Stimulated activated effector memory CD8-positive, alpha-beta T cell treated with anti-CD3 and anti-CD28 coated beads, Interleukin-12 subunit alpha, Interleukin-12 subunit beta, amount 100 ng/mL, for 72 hours (primary cell): ENCODE measurements at regions not wholly inside any gene's neighbourhood (a gene's known extent, or its start where the extent isn't known, plus 50 kb on each side); places are given as distances from the start of the nearest gene placed in this dataset.

Experiments used
- ATAC-seq: fragments of 150-1000 bp; cut with Tn5 transposase; 2 replicates; pipeline ENCODE4 v1.10.0; 2021
- DNase-seq, 2 donors: peaks; one replicate each; pipeline ENCODE4 v3.0.0; 2021 to 2022; ENCODE audit warnings: low spot score in 2 of 2
- H3K27ac Mint-ChIP-seq: one replicate; pipeline ENCODE4 v1.8.0; 2022; ENCODE audit warnings: mild to moderate bottlenecking, mixed read lengths
- H3K36me3 Mint-ChIP-seq: one replicate; pipeline ENCODE4 v1.8.0; 2022; ENCODE audit warnings: mild to moderate bottlenecking, mixed read lengths
- H3K4me1 Mint-ChIP-seq: one replicate; pipeline ENCODE4 v1.8.0; 2022; ENCODE audit warnings: mixed read lengths
- H3K4me3 Mint-ChIP-seq: one replicate; pipeline ENCODE4 v1.8.0; 2022; ENCODE audit warnings: mild to moderate bottlenecking, mixed read lengths
- H3K9me3 Mint-ChIP-seq: one replicate; pipeline ENCODE4 v1.8.0; 2022; ENCODE audit warnings: mixed read lengths

DNA sequence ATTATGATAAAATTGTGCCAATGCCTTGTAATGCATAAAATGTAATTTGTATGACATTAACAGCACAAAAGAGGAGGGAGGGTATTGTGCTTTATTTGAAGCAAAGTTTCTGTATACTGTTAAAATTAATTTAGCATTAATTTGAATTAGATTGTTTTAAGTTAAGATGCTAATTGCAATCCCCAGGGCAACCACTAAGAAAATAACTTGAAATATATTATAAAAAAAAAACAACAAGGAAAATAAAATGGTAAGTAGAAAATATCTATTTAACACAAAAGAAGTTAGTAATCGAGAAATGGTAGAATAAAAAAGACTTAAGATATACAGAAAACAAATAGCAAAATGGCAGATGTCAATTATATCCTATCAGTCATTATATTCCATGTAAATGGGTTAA, 131.4 kb upstream of the KAZN start:
- peaks cover 2% of the 10 kb centered on the region for H3K9me3 Mint-ChIP-seq
- no peak for ATAC-seq
- no peaks in the 10 kb centered on the region for H3K4me1 Mint-ChIP-seq
- no peaks in the 10 kb centered on the region for H3K36me3 Mint-ChIP-seq
- DNase-seq: no peak
- no peak overlapping the region for H3K4me3 Mint-ChIP-seq
- H3K27ac Mint-ChIP-seq: no peak overlapping the region

DNA sequence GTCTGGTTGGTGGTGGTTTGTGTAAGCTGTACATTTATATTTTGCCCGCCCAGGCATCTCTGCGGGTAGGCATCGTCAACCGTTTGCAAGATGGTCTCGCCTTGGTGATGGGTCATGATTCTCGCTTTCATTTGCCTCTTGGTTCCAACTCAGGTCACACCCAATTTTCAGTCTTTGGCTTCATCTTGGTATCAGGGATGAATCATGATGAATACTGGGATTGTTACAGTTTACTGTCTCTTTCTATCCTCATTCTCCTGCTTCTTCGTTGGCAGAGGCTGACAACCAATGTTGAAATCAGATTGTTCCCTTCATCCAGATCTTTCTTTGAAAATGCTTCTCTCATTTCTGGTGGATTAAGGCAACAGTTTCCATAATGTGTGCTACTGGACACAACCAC, 129.7 kb upstream of the KAZN start:
- ATAC-seq (no peak), DNase-seq (no peak)
- Mint-ChIP-seq H3K9me3 (peaks cover 2% of the 10 kb centered on the region), H3K36me3 (no peaks in the 10 kb centered on the region), H3K27ac (no peak overlapping the region), H3K4me1 (no peaks in the 10 kb centered on the region), H3K4me3 (no peak overlapping the region)

DNA sequence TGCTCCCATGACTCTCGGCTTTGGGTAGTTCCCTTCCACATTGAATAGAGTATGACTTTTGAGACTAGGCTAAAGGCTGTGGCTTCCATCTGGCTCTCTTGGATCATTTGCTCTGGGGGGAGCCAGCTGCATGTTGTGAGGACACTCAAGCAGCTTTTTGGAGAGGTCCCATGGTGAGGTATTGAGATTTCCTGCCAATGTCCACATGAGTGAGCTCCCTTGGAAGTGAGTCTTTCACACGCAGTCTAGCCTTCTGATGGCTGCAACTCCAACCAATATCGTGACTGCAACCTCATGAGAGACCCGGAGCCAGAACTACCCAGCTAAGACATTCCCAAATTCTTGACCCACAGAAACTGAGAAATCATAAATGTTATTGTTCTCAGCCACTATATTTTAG, 127.7 kb upstream of the KAZN start:
- Mint-ChIP-seq H3K4me1 (no peaks in the 10 kb centered on the region), H3K9me3 (peaks cover 7% of the 10 kb centered on the region), H3K4me3 (no peak overlapping the region), H3K36me3 (no peaks in the 10 kb centered on the region), H3K27ac (no peak overlapping the region)
- no peak for DNase-seq
- no peak for ATAC-seq

DNA sequence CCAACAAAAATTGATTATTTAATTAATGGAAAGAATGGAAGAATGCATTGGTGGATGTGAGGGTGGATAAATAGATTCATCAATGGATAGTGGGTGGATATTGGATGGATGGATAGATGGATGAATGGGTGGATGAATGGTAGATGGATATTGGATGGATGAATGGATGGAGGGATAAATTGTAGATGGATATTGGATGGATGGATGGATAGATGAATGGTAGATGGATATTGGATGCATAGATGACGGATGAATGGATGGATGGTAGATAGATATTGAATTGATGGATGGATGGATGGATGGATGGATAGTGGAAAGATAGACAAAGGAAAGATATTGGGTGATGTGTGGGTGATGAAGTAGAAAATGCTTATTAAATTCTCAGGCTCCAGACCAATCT, 123.6 kb upstream of the KAZN start:
- ATAC-seq (no peak), DNase-seq (no peak)
- peaks cover 7% of the 10 kb centered on the region for H3K9me3 Mint-ChIP-seq
- no peak overlapping the region for H3K27ac Mint-ChIP-seq
- H3K36me3 Mint-ChIP-seq: no peaks in the 10 kb centered on the region
- no peaks in the 10 kb centered on the region for H3K4me1 Mint-ChIP-seq
- no peak overlapping the region for H3K4me3 Mint-ChIP-seq

- Mint-ChIP-seq H3K4me3 (no peak overlapping the region), H3K4me1 (no peaks in the 10 kb centered on the region), H3K36me3 (no peaks in the 10 kb centered on the region), H3K27ac (no peak overlapping the region), H3K9me3 (peaks cover 7% of the 10 kb centered on the region)
- DNase-seq: no peak
- no peak for ATAC-seq
Observed at GRCh38 chr1:14476170-14476955, 122.1 kb upstream of the KAZN start.

DNA sequence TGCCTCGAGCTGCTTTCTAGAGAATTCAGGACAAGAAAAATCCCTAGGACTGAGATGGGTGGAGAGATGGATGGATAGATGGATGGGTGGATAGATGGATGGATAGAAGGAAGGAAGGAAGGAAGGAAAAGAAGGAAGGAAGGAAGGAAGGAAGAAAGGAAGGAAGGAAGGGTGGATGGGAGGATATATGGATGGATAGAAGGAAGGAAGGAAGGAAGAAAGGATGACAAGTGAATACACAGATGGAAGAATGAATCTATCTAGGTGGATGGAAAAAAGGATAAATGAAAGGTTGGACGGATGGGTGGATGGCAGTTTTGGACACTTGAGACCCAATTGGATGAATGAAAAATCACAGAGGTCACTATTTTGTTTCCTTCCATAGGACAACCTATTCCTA, 120.4 kb upstream of the KAZN start:
- no peaks in the 10 kb centered on the region for H3K36me3 Mint-ChIP-seq
- ATAC-seq: no peak
- no peak overlapping the region for H3K27ac Mint-ChIP-seq
- no peak overlapping the region for H3K4me3 Mint-ChIP-seq
- no peaks in the 10 kb centered on the region for H3K4me1 Mint-ChIP-seq
- no peak for DNase-seq
- H3K9me3 Mint-ChIP-seq: peaks cover 7% of the 10 kb centered on the region

- no peaks in the 10 kb centered on the region for H3K36me3 Mint-ChIP-seq
- H3K9me3 Mint-ChIP-seq: no peaks in the 10 kb centered on the region
- H3K4me3 Mint-ChIP-seq: no peak overlapping the region
- DNase-seq (no peak), ATAC-seq (no peak)
- H3K27ac Mint-ChIP-seq: no peak overlapping the region
- H3K4me1 Mint-ChIP-seq: no peaks in the 10 kb centered on the region
Observed at GRCh38 chr1:14479865-14480264, 118.6 kb upstream of the KAZN start.

GRCh38 chr1:14482784-14483450, 115.6 kb upstream of the KAZN start:
- Mint-ChIP-seq H3K4me3 (no peak overlapping the region), H3K9me3 (no peaks in the 10 kb centered on the region), H3K4me1 (no peaks in the 10 kb centered on the region), H3K27ac (no peak overlapping the region), H3K36me3 (no peaks in the 10 kb centered on the region)
- no peak for DNase-seq
- ATAC-seq: no peak

DNA sequence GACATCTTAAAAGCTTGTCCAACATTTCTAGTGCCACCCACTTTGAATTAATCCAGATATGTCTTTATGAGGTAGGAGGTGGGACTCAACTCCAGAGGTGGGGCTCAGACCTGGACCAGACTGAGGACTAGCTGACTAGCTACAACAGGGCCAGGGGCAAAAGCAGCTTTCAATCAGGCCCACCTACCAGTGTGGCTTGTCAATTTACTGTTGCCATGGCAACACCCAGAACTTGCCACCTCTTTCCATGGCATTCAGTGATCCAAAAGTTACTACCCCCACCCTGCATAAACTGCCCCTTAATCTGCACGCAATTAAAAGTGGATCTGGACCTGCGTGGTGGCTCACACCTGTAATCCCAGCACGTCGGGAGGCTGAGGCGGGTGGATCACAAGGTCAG, 113.2 kb upstream of the KAZN start:
- no peaks in the 10 kb centered on the region for H3K4me1 Mint-ChIP-seq
- ATAC-seq (no peak), DNase-seq (no peak)
- no peaks in the 10 kb centered on the region for H3K9me3 Mint-ChIP-seq
- H3K4me3 Mint-ChIP-seq: no peak overlapping the region
- H3K27ac Mint-ChIP-seq: no peak overlapping the region
- no peaks in the 10 kb centered on the region for H3K36me3 Mint-ChIP-seq

DNA sequence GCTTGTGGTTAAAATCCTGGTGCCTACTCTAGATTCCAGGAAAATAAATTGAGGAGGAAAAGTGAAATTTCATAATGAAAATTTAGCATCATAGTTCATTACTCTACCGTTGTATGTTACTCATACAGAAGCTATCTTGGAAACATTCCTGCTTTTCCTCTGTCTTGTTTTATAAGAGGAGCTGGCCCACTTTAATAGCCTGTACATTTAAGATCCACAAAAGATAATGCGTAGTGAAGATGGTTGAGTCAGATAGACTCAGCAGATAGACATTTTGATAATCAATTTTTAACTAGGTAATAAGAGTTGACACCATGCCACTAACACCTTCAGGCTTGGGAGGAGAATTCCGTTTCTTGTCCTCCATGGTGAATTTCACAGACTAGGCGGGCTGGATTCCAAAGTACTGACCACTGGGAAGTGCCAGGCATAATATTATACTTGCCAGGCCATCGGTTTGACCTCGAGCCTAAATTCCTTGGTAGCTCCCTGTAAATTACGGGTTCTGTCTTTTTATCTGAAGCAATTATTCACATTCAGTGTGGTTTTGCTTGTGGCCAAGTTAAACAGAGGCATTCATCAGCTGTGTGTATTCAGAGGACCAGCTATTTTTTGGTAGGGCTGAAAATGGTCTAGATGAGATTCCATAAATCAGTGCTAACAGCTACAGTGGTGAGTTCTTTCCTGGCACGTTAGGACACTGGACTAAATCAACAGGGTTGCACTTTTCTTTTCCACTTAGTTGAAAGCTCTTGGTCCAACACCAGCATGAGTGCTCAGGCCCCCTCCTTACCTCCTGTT, 111.9 kb upstream of the KAZN start:
- Mint-ChIP-seq H3K36me3 (no peaks in the 10 kb centered on the region), H3K4me1 (no peaks in the 10 kb centered on the region), H3K4me3 (no peak overlapping the region), H3K27ac (no peak overlapping the region), H3K9me3 (no peaks in the 10 kb centered on the region)
- no peak for ATAC-seq
- no peak for DNase-seq

DNA sequence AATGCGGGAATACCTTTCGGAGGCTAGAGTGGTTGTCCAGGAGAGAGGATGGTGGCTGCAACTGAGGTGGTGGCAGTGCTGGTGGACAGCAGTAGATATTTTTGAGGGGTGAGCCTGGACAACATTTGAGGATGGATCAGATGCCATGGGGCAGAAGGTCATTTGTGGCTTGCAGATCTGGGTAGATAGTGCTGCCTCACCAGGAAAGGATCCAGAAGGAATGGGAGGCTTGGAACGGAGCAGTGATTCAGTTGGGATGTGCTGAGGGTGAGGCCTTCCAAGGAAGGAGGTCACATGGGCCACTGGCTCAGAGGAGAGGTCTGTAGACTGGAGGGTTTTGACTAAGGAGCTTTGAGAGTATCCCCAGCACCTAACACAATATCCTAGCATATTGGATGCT, 110.8 kb upstream of the KAZN start:
- Mint-ChIP-seq H3K4me1 (no peaks in the 10 kb centered on the region), H3K4me3 (no peak overlapping the region), H3K9me3 (no peaks in the 10 kb centered on the region), H3K36me3 (no peaks in the 10 kb centered on the region), H3K27ac (no peak overlapping the region)
- DNase-seq (no peak), ATAC-seq (no peak)

- no peak for DNase-seq
- H3K27ac Mint-ChIP-seq: no peak overlapping the region
- H3K9me3 Mint-ChIP-seq: peaks cover 2% of the 10 kb centered on the region
- H3K4me1 Mint-ChIP-seq: no peaks in the 10 kb centered on the region
- no peak for ATAC-seq
- H3K36me3 Mint-ChIP-seq: no peaks in the 10 kb centered on the region
- H3K4me3 Mint-ChIP-seq: no peak overlapping the region
Observed at GRCh38 chr1:14494911-14495310, 103.6 kb upstream of the KAZN start.

DNA sequence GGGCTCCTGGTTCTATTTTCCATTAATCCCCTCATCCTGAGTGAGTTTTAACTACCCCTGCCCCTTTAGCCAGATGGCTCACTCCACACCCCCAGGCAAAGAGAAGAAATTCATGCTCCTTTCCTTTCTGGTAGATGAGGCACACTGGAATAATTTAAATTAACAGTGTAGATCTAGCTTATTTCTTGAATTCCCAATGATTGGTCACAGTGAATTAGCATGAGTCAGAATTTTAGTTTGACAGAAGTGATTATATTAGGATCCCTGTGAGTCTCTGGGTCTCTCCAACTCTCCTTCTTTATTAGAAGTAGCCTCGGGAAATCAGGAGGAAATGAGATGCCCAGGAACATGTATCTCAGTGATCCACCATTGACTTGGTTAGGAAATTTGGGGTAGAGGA, 103.1 kb upstream of the KAZN start:
- peaks cover 2% of the 10 kb centered on the region for H3K9me3 Mint-ChIP-seq
- no peak overlapping the region for H3K4me3 Mint-ChIP-seq
- no peaks in the 10 kb centered on the region for H3K4me1 Mint-ChIP-seq
- H3K27ac Mint-ChIP-seq: no peak overlapping the region
- DNase-seq: no peak
- no peak for ATAC-seq
- no peaks in the 10 kb centered on the region for H3K36me3 Mint-ChIP-seq

- no peak for DNase-seq
- ATAC-seq: no peak
- H3K36me3 Mint-ChIP-seq: no peaks in the 10 kb centered on the region
Observed at GRCh38 chr1:14495996-14496395, 102.5 kb upstream of the KAZN start.

GRCh38 chr1:14498839-14499238, 99.6 kb upstream of the KAZN start:
- no peaks in the 10 kb centered on the region for H3K4me1 Mint-ChIP-seq
- H3K36me3 Mint-ChIP-seq: no peaks in the 10 kb centered on the region
- no peak overlapping the region for H3K27ac Mint-ChIP-seq
- peaks cover 2% of the 10 kb centered on the region for H3K9me3 Mint-ChIP-seq
- ATAC-seq (no peak), DNase-seq (no peak)
- H3K4me3 Mint-ChIP-seq: no peak overlapping the region

More at GRCh38 chr1:14495996-14496395, 102.5 kb upstream of the KAZN start:
- H3K27ac Mint-ChIP-seq: no peak overlapping the region
- peaks cover 2% of the 10 kb centered on the region for H3K9me3 Mint-ChIP-seq
- no peaks in the 10 kb centered on the region for H3K4me1 Mint-ChIP-seq
- no peak overlapping the region for H3K4me3 Mint-ChIP-seq
